ENCODE measurements at regions not wholly inside any gene's neighbourhood (a gene's known extent, or its start where the extent isn't known, plus 50 kb on each side); places are given as distances from the start of the nearest gene placed in this dataset.

DNA sequence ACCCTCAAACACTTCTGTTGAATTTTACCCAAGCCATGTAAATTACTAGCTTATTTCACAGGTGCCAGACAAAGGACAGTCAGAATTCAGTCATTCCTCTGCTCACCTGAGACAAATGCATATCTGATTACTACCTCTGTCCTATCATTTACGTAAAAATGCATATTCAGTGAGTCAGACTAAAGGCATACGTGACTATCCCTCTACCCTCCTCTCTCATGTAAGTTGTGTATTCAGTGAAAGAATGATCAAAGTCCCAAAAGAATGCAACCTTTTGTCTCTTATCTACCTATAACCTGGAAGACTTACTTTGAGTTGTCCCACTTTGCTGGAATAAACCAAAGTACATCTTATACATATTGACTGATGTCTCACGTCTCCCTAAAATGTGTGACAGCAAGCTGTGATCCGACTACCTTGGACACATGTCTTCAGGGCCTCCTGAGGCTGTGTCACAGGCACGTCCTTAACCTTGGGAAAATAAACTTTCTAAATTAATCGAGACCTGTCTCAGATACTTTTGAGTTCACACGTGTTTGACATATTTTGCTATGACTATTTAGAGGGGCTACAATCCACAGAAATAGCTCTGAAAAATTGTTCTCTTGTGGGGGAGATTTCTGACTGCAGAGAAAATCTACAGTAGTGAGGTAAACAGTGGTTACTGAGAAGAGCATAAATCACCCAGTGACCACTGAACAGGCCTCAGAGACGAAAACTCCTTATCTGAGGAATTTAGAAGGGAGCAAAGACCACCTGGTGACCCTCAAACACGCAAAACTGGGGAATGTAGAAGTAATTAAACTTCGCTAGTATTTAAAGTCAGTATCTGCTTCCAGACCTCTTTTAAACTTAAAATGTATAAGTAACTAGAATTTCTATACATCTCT, 1575.8 kb downstream of the STIM2 start:
- Histone ChIP-seq H3K36me3 (ENCODE audit: insufficient read depth, insufficient read length, low read length) (no peaks in the 10 kb centered on the region), H3K9ac (ENCODE audit: insufficient read length, low read depth) (no peak overlapping the region), H3K9me3 (ENCODE audit: insufficient read depth, low read length) (no peaks in the 10 kb centered on the region), H3K4me3 (ENCODE audit: insufficient read length, low read depth) (no peak overlapping the region), H3K4me1 (ENCODE audit: insufficient read depth, insufficient read length) (no peaks in the 10 kb centered on the region), H3K27me3 (ENCODE audit: insufficient read depth, insufficient read length) (no peaks in the 10 kb centered on the region)
- no peak for DNase-seq (ENCODE audit: low read depth, low spot score)
- TF ChIP-seq ZNF274 (IDR thresholded peaks at IDR 0.05; ENCODE audit: low read depth, low read length) (no peak), SUZ12 (IDR thresholded peaks at IDR 0.05; ENCODE audit: extremely low read depth, insufficient read depth, insufficient read length) (no peak), YY1 (IDR thresholded peaks at IDR 0.05; ENCODE audit: insufficient read depth, insufficient read length) (no peak)

DNA sequence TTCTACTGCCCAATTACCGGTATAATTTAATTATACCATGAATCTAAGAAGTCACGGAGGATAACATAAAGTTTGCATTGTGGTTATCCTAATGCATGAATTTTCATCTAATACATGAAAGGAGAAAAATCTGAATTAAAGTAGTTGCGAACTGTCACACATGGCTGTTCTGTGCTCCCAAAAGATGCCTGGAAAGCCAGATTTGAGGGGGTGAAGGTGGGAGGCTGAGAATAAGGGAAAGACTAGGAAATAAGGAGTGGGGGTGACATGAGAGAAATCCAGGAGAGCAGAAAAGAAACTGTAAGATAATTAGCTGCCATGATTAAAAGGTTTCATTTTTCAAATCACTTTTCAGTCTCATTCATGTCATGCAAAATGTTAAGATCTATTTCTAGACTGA, 1582.7 kb downstream of the STIM2 start:
- TF ChIP-seq SUZ12 (IDR thresholded peaks at IDR 0.05; ENCODE audit: extremely low read depth, insufficient read depth, insufficient read length) (no peak), ZNF274 (IDR thresholded peaks at IDR 0.05; ENCODE audit: low read depth, low read length) (no peak)
- no peaks in the 10 kb centered on the region for H3K4me1 ChIP-seq (ENCODE audit: insufficient read depth, insufficient read length)
- H3K27me3 ChIP-seq (ENCODE audit: insufficient read depth, insufficient read length): no peaks in the 10 kb centered on the region
- H3K9me3 ChIP-seq (ENCODE audit: insufficient read depth, low read length): no peaks in the 10 kb centered on the region
- no peak overlapping the region for H3K9ac ChIP-seq (ENCODE audit: insufficient read length, low read depth)
- DNase-seq (ENCODE audit: low read depth, low spot score): no peak
- H3K4me3 ChIP-seq (ENCODE audit: insufficient read length, low read depth): no peak overlapping the region
- H3K36me3 ChIP-seq (ENCODE audit: insufficient read depth, insufficient read length, low read length): no peaks in the 10 kb centered on the region

DNA sequence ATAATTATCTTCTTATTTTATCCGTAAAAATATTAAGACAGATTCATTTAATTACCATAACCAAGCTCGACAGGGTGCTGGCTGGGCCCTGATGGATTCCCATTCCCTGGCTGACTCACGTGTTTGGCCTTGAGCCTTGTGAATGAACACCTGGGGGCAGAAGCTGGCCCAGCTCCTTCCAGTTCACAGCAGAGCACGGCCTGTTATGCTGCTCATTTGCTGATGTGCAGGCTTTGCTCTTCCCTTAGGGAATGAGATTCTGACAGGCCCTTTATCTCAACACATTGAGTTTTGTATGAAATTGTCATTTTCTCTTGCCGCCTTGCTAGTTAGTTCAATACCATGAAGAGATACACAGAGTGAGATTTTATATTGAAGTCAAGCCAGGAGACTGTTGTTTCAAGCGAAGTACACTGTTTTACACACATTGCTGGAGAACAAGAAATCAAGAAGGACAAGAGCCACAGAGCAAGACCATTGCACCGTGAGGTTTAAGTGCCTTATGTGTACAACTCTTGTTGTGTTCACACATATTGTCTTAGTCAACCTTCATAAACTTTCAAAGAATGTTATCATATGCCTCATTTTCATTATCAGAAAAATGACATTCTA, 1583.3 kb downstream of the STIM2 start:
- H3K36me3 ChIP-seq (ENCODE audit: insufficient read depth, insufficient read length, low read length): no peaks in the 10 kb centered on the region
- TF ChIP-seq YY1 (IDR thresholded peaks at IDR 0.05; ENCODE audit: insufficient read depth, insufficient read length): no peak
- no peak for TF ChIP-seq ZNF274 (IDR thresholded peaks at IDR 0.05; ENCODE audit: low read depth, low read length)
- no peak for TF ChIP-seq SUZ12 (IDR thresholded peaks at IDR 0.05; ENCODE audit: extremely low read depth, insufficient read depth, insufficient read length)
- DNase-seq (ENCODE audit: low read depth, low spot score): no peak
- no peaks in the 10 kb centered on the region for H3K9me3 ChIP-seq (ENCODE audit: insufficient read depth, low read length)
- H3K9ac ChIP-seq (ENCODE audit: insufficient read length, low read depth): no peak overlapping the region
- H3K4me3 ChIP-seq (ENCODE audit: insufficient read length, low read depth): no peak overlapping the region
- H3K4me1 ChIP-seq (ENCODE audit: insufficient read depth, insufficient read length): no peaks in the 10 kb centered on the region
- no peaks in the 10 kb centered on the region for H3K27me3 ChIP-seq (ENCODE audit: insufficient read depth, insufficient read length)

DNA sequence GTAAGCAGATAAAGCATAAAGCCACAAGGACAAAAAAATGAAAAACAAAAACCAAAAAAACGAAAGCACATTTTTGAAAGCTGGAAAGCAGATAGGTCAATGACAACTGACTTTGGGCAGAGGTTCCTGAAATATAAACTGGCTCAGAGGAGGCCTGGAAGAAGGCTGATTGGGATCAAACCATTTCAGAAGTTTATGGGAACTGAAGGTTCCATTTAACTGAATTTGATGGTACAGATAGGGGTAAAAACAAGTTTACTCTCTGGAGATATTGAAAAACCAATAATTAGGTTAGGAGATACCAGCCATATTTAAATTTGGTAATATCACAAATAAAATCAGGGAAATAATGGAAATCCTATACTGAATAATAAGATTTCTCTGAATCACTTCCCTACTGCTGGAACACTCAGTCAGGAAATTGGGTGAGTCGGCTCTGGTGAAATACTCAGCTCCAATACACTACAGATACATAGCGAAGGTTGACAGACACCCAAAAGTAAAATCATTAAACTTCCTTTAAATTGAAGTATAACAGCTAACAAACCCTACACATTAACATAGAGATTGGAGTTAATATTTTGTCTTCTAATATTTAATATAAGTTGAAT, 1584.3 kb downstream of the STIM2 start:
- no peaks in the 10 kb centered on the region for H3K27me3 ChIP-seq (ENCODE audit: insufficient read depth, insufficient read length)
- no peak overlapping the region for H3K9ac ChIP-seq (ENCODE audit: insufficient read length, low read depth)
- no peak overlapping the region for H3K4me3 ChIP-seq (ENCODE audit: insufficient read length, low read depth)
- H3K9me3 ChIP-seq (ENCODE audit: insufficient read depth, low read length): no peaks in the 10 kb centered on the region
- TF ChIP-seq SUZ12 (IDR thresholded peaks at IDR 0.05; ENCODE audit: extremely low read depth, insufficient read depth, insufficient read length): no peak
- TF ChIP-seq YY1 (IDR thresholded peaks at IDR 0.05; ENCODE audit: insufficient read depth, insufficient read length): no peak
- TF ChIP-seq ZNF274 (IDR thresholded peaks at IDR 0.05; ENCODE audit: low read depth, low read length): no peak
- H3K4me1 ChIP-seq (ENCODE audit: insufficient read depth, insufficient read length): no peaks in the 10 kb centered on the region
- DNase-seq (ENCODE audit: low read depth, low spot score): no peak
- no peaks in the 10 kb centered on the region for H3K36me3 ChIP-seq (ENCODE audit: insufficient read depth, insufficient read length, low read length)

DNA sequence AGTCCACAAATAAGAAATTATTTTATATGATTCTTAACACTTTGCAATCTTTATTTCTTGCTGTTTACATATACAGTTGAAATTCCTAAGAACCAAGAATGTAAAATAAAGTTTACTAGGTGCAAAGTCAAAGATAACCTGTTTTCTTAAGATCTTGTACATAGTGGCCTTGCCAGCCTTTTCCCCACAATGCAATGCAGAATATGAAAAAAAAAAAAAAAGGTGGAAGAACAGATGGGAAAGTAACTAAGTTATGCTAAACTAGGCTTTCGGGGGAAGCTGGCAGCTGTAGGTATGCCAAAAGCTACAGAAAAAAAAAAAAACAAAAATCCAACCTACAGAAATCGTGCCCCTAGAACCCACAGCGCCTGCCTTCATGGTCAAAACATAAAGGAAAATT, 1588.4 kb downstream of the STIM2 start:
- no peaks in the 10 kb centered on the region for H3K27me3 ChIP-seq (ENCODE audit: insufficient read depth, insufficient read length)
- no peak overlapping the region for H3K4me3 ChIP-seq (ENCODE audit: insufficient read length, low read depth)
- no peak for DNase-seq (ENCODE audit: low read depth, low spot score)
- no peaks in the 10 kb centered on the region for H3K36me3 ChIP-seq (ENCODE audit: insufficient read depth, insufficient read length, low read length)
- no peaks in the 10 kb centered on the region for H3K4me1 ChIP-seq (ENCODE audit: insufficient read depth, insufficient read length)
- H3K9me3 ChIP-seq (ENCODE audit: insufficient read depth, low read length): no peaks in the 10 kb centered on the region
- H3K9ac ChIP-seq (ENCODE audit: insufficient read length, low read depth): no peak overlapping the region
- TF ChIP-seq ZNF274 (IDR thresholded peaks at IDR 0.05; ENCODE audit: low read depth, low read length) (no peak), YY1 (IDR thresholded peaks at IDR 0.05; ENCODE audit: insufficient read depth, insufficient read length) (no peak), SUZ12 (IDR thresholded peaks at IDR 0.05; ENCODE audit: extremely low read depth, insufficient read depth, insufficient read length) (no peak)

DNA sequence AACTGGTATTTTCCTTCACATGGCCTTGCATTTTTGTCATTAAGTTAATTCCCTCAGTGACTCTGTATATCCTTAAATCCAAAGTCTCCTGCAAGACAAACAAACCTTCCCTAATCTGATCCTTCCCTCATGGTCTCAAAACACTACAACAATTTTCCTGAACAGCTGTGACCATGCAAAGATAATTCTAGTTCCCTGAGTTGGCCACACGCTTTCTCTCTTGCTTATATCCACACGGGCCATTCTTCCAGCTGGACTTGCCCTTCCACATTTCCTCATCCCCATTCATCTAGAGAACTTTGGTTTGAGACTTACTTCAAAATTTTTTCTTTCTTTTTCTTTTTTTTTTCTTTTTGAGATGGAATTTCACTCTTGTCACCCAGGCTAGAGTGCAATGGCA, 1590.7 kb downstream of the STIM2 start:
- Histone ChIP-seq H3K9me3 (ENCODE audit: insufficient read depth, low read length) (no peaks in the 10 kb centered on the region), H3K27me3 (ENCODE audit: insufficient read depth, insufficient read length) (no peaks in the 10 kb centered on the region), H3K4me3 (ENCODE audit: insufficient read length, low read depth) (no peak overlapping the region), H3K36me3 (ENCODE audit: insufficient read depth, insufficient read length, low read length) (no peaks in the 10 kb centered on the region), H3K4me1 (ENCODE audit: insufficient read depth, insufficient read length) (no peaks in the 10 kb centered on the region), H3K9ac (ENCODE audit: insufficient read length, low read depth) (no peak overlapping the region)
- TF ChIP-seq ZNF274 (IDR thresholded peaks at IDR 0.05; ENCODE audit: low read depth, low read length): no peak
- no peak for TF ChIP-seq SUZ12 (IDR thresholded peaks at IDR 0.05; ENCODE audit: extremely low read depth, insufficient read depth, insufficient read length)
- TF ChIP-seq YY1 (IDR thresholded peaks at IDR 0.05; ENCODE audit: insufficient read depth, insufficient read length): no peak
- DNase-seq (ENCODE audit: low read depth, low spot score): no peak

Data from NT2/D1 (cell line).